Smooth muscle cell (in vitro differentiated cells): ENCODE measurements at regions not wholly inside any gene's neighbourhood (a gene's known extent, or its start where the extent isn't known, plus 50 kb on each side); places are given as distances from the start of the nearest gene placed in this dataset.

Experiments
- DNase-seq: peaks from one replicate; lab custom pipeline; 2025; ENCODE audit not compliant: unreplicated experiment; lab: John Stamatoyannopoulos, UW
- H2AFZ ChIP-seq: fragments of 200-600 bp; sonication (generic); 2 replicates; pipeline ENCODE4 v1.6.0; 2016; ENCODE audit warnings: antibody characterized with exemption, low read depth, mild to moderate bottlenecking
- H3F3A ChIP-seq: fragments of 200-600 bp; sonication (generic); 2 replicates; pipeline ENCODE4 v1.6.0; 2017; ENCODE audit warnings: antibody characterized with exemption, low read depth
- H3K27ac ChIP-seq: fragments of 200-600 bp; sonication (generic); 2 replicates; pipeline ENCODE4 v1.5.1; 2016; ENCODE audit warnings: low read depth, mild to moderate bottlenecking
- H3K27me3 ChIP-seq: fragments of 200-600 bp; sonication (generic); 2 replicates; pipeline ENCODE4 v1.6.1; 2016; ENCODE audit warnings: low read depth, mild to moderate bottlenecking
- H3K36me3 ChIP-seq: fragments of 200-600 bp; sonication (generic); 2 replicates; pipeline ENCODE4 v1.5.1; 2016; ENCODE audit warnings: low read depth
- H3K4me1 ChIP-seq: fragments of 200-600 bp; sonication (generic); 2 replicates; pipeline ENCODE4 v1.5.1; 2016; ENCODE audit warnings: low read depth
- H3K4me2 ChIP-seq: fragments of 200-600 bp; sonication (generic); 2 replicates; pipeline ENCODE4 v1.6.0; 2016; ENCODE audit warnings: mild to moderate bottlenecking
- H3K4me3 ChIP-seq: fragments of 200-600 bp; sonication (generic); 2 replicates; pipeline ENCODE4 v1.5.1; 2016; ENCODE audit warnings: mild to moderate bottlenecking
- H3K79me2 ChIP-seq: fragments of 200-600 bp; sonication (generic); 2 replicates; pipeline ENCODE4 v1.6.0; 2016; ENCODE audit warnings: low read depth, mild to moderate bottlenecking
- H3K9ac ChIP-seq: fragments of 200-600 bp; sonication (generic); 2 replicates; pipeline ENCODE4 v1.6.0; 2016; ENCODE audit warnings: low read depth
- H3K9me3 ChIP-seq: fragments of 200-600 bp; sonication (generic); replicated peaks from 2 replicates; pipeline ENCODE4 v1.5.1; 2016; ENCODE audit warnings: low read depth
- H4K20me1 ChIP-seq: fragments of 200-600 bp; sonication (generic); 2 replicates; pipeline ENCODE4 v1.6.0; 2016; ENCODE audit warnings: low read depth
- WGBS: methylation state at CpG from one replicate; pipeline ENCODE4 v1.1.7; 2016; ENCODE audit warnings: low lambda C conversion rate; 5-methylcytosine and 5-hydroxymethylcytosine counted together
- TF ChIP-seq, protein P1 (sequence below): fragments of 200-600 bp; sonication (generic); IDR thresholded peaks from 2 replicates; pipeline ENCODE4 v1.5.1; 2017; ENCODE audit warnings: borderline replicate concordance, mild to moderate bottlenecking, antibody characterized with exemption; ENCODE audit not compliant: insufficient read depth, poor library complexity, severe bottlenecking

GRCh38 chr10:55063811-55064210 is 262.8 kb upstream of the PCDH15 start:
- Histone ChIP-seq H3K79me2 (no peaks in the 10 kb centered on the region), H3K4me2 (no peak overlapping the region), H4K20me1 (no peaks in the 10 kb centered on the region), H3K9ac (no peak overlapping the region), H3F3A (no peaks in the 10 kb centered on the region), H3K9me3 (no peaks in the 10 kb centered on the region), H3K27ac (no peak overlapping the region), H3K4me1 (no peaks in the 10 kb centered on the region), H3K4me3 (no peak overlapping the region), H3K36me3 (no peaks in the 10 kb centered on the region), H2AFZ (no peak overlapping the region), H3K27me3 (no peaks in the 10 kb centered on the region)
- DNase-seq = no peak
- TF ChIP-seq, protein P1, sequence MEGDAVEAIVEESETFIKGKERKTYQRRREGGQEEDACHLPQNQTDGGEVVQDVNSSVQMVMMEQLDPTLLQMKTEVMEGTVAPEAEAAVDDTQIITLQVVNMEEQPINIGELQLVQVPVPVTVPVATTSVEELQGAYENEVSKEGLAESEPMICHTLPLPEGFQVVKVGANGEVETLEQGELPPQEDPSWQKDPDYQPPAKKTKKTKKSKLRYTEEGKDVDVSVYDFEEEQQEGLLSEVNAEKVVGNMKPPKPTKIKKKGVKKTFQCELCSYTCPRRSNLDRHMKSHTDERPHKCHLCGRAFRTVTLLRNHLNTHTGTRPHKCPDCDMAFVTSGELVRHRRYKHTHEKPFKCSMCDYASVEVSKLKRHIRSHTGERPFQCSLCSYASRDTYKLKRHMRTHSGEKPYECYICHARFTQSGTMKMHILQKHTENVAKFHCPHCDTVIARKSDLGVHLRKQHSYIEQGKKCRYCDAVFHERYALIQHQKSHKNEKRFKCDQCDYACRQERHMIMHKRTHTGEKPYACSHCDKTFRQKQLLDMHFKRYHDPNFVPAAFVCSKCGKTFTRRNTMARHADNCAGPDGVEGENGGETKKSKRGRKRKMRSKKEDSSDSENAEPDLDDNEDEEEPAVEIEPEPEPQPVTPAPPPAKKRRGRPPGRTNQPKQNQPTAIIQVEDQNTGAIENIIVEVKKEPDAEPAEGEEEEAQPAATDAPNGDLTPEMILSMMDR = no peak

- Histone ChIP-seq H3K9ac (no peak overlapping the region), H3K36me3 (no peaks in the 10 kb centered on the region), H3K4me2 (no peak overlapping the region)
Measured at GRCh38 chr10:55062349-55062748, 261.3 kb upstream of the PCDH15 start.

DNA sequence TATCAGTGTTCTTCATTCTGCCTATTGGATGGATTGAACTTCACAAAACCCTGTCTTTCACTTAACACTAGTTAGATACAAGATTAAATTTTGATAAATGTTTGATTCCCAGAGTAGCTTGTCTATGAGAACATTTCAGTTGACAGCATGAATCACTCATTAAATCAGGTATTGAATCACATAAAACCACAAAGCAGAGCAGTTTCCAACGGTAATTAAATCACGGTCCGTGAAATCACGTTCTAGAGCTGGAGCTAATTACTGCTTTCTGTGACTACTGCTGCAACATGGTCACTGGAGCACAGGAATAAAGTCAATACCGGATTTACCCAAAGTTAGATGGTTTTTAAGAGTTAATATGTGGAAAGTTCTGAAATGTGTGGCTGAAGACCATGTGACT is 257.8 kb upstream of the PCDH15 start:
- Histone ChIP-seq H3F3A (no peaks in the 10 kb centered on the region), H3K79me2 (no peaks in the 10 kb centered on the region), H4K20me1 (no peaks in the 10 kb centered on the region), H3K9me3 (no peaks in the 10 kb centered on the region), H3K36me3 (no peaks in the 10 kb centered on the region), H2AFZ (no peak overlapping the region), H3K4me3 (no peak overlapping the region), H3K4me2 (no peak overlapping the region), H3K4me1 (no peaks in the 10 kb centered on the region), H3K27me3 (no peaks in the 10 kb centered on the region), H3K9ac (no peak overlapping the region), H3K27ac (no peak overlapping the region)
- TF ChIP-seq, protein P1 = no peak
- WGBS = 88% methylated on average over 5 of the region's 5 CpGs
- no peak for DNase-seq

More at GRCh38 chr10:55062349-55062748, 261.3 kb upstream of the PCDH15 start:
- Histone ChIP-seq H3F3A (no peaks in the 10 kb centered on the region), H3K27ac (no peak overlapping the region), H3K4me3 (no peak overlapping the region), H3K27me3 (no peaks in the 10 kb centered on the region), H2AFZ (no peak overlapping the region), H3K9me3 (no peaks in the 10 kb centered on the region), H4K20me1 (no peaks in the 10 kb centered on the region), H3K79me2 (no peaks in the 10 kb centered on the region), H3K4me1 (no peaks in the 10 kb centered on the region)
- DNase-seq = no peak
- TF ChIP-seq, protein P1 = no peak

DNA sequence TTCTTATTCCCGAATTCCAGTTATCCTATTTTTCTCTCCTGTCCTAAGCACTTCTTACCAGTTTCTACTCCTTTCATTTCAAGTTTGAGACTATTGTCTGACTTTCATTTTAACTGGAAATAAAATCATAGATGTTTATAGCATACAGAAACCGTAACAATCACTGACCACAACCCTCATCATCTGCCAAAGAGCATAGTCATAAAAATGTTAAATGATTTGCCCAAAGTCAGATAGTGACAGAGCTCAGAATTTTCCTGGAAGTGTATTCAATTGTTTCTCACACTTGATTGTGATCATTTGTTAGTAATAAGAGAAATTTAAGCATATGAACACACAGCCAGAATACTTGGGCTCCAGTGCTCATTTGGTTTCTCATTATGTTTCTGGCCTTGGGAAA is 250.5 kb upstream of the PCDH15 start:
- H4K20me1 ChIP-seq = no peaks in the 10 kb centered on the region
- H3K27me3 ChIP-seq = no peaks in the 10 kb centered on the region
- H3K36me3 ChIP-seq = no peaks in the 10 kb centered on the region
- H3K9me3 ChIP-seq = no peaks in the 10 kb centered on the region
- TF ChIP-seq, protein P1 = no peak
- H3K9ac ChIP-seq = no peak overlapping the region
- no peak for DNase-seq
- no peak overlapping the region for H3K4me2 ChIP-seq
- H2AFZ ChIP-seq = no peak overlapping the region
- WGBS = 93% methylated on average over 2 of the region's 2 CpGs
- no peaks in the 10 kb centered on the region for H3F3A ChIP-seq
- no peaks in the 10 kb centered on the region for H3K79me2 ChIP-seq
- H3K4me3 ChIP-seq = no peak overlapping the region
- no peak overlapping the region for H3K27ac ChIP-seq
- no peaks in the 10 kb centered on the region for H3K4me1 ChIP-seq
